ENCODE measurements at regions not wholly inside any gene's neighbourhood (a gene's known extent, or its start where the extent isn't known, plus 50 kb on each side); places are given as distances from the start of the nearest gene placed in this dataset.

- TF ChIP-seq CTCF (IDR thresholded peaks at IDR 0.05) (no peak), POLR2A (IDR thresholded peaks at IDR 0.05) (no peak)
Measured at GRCh38 chr16:58853854-58854791, 120.0 kb upstream of the GOT2 start.
